SJCRH30 (cell line): ENCODE measurements at regions not wholly inside any gene's neighbourhood (a gene's known extent, or its start where the extent isn't known, plus 50 kb on each side); places are given as distances from the start of the nearest gene placed in this dataset.

Source experiments
- DNase-seq, 2 experiments: peaks; one replicate each; pipeline ENCODE4 v3.0.0-alpha.2; 2015 to 2020
- H3K27ac ChIP-seq: fragments of 250-450 bp; sonication (Bioruptor Pico); 2 replicates; pipeline ENCODE4 v1.5.1; 2020; ENCODE audit warnings: mild to moderate bottlenecking, moderate library complexity
- H3K27me3 ChIP-seq: fragments of 250-450 bp; sonication (Bioruptor Pico); 2 replicates; pipeline ENCODE4 v1.5.1; 2020; ENCODE audit warnings: mild to moderate bottlenecking, moderate library complexity
- H3K36me3 ChIP-seq: fragments of 250-450 bp; sonication (Bioruptor Pico); 2 replicates; pipeline ENCODE4 v1.5.1; 2020; ENCODE audit warnings: mild to moderate bottlenecking, moderate library complexity
- H3K4me1 ChIP-seq: fragments of 250-450 bp; sonication (Bioruptor Pico); 2 replicates; pipeline ENCODE4 v1.5.1; 2020; ENCODE audit warnings: mild to moderate bottlenecking, moderate library complexity
- H3K4me3 ChIP-seq: fragments of 250-450 bp; sonication (Bioruptor Pico); 2 replicates; pipeline ENCODE4 v1.5.1; 2020; ENCODE audit warnings: mild to moderate bottlenecking, moderate library complexity
- H3K9me3 ChIP-seq: fragments of 250-450 bp; sonication (Bioruptor Pico); replicated peaks from 2 replicates; pipeline ENCODE4 v1.5.1; 2020; ENCODE audit warnings: mild to moderate bottlenecking, moderate library complexity

GRCh38 chr3:152556731-152557254 lies 278.1 kb upstream of the P2RY1 start:
- H3K4me3 ChIP-seq: no peak overlapping the region
- H3K4me1 ChIP-seq: no peaks in the 10 kb centered on the region
- no peaks in the 10 kb centered on the region for H3K36me3 ChIP-seq
- no peak for DNase-seq
- H3K27me3 ChIP-seq: no peaks in the 10 kb centered on the region
- no peak overlapping the region for H3K27ac ChIP-seq
- H3K9me3 ChIP-seq: no peaks in the 10 kb centered on the region

- Histone ChIP-seq H3K4me3 (no peak overlapping the region), H3K27ac (no peak overlapping the region), H3K27me3 (no peaks in the 10 kb centered on the region), H3K4me1 (no peaks in the 10 kb centered on the region), H3K36me3 (no peaks in the 10 kb centered on the region), H3K9me3 (no peaks in the 10 kb centered on the region)
- DNase-seq: no peak
Observed at GRCh38 chr3:152557302-152557999, 277.5 kb upstream of the P2RY1 start.

- H3K4me3 ChIP-seq: no peak overlapping the region
- DNase-seq: no peak
- H3K36me3 ChIP-seq: no peaks in the 10 kb centered on the region
- no peaks in the 10 kb centered on the region for H3K9me3 ChIP-seq
- H3K4me1 ChIP-seq: no peaks in the 10 kb centered on the region
- no peak overlapping the region for H3K27ac ChIP-seq
- H3K27me3 ChIP-seq: no peaks in the 10 kb centered on the region
Observed at GRCh38 chr3:152558386-152558785, 276.5 kb upstream of the P2RY1 start.

DNA sequence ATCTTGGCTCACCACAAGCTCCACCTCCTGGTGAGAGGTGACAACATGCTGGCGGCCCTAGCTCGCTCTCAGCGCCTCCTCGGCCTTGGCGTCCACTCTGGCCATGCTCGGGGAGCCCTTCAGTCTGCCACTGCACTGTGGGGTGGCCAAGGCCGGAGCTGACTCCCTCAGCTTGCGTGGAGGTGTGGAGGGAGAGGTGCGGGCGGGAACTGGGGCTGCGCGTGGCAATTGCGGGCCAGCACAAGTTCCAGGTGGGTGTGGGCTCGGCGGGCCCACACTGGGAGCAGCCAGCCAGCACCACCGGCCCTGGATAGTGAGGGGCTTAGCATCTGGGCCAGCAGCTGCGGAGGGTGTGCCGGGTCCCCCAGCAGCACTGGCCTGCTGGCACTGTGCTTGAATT lies 275.7 kb upstream of the P2RY1 start:
- H3K27me3 ChIP-seq: no peaks in the 10 kb centered on the region
- peaks cover 3% of the 10 kb centered on the region; the same call in 1 of the 2 replicates for H3K4me1 ChIP-seq
- DNase-seq: no peak
- no peaks in the 10 kb centered on the region for H3K36me3 ChIP-seq
- H3K4me3 ChIP-seq: no peak overlapping the region
- no peak overlapping the region for H3K27ac ChIP-seq
- no peaks in the 10 kb centered on the region for H3K9me3 ChIP-seq

DNA sequence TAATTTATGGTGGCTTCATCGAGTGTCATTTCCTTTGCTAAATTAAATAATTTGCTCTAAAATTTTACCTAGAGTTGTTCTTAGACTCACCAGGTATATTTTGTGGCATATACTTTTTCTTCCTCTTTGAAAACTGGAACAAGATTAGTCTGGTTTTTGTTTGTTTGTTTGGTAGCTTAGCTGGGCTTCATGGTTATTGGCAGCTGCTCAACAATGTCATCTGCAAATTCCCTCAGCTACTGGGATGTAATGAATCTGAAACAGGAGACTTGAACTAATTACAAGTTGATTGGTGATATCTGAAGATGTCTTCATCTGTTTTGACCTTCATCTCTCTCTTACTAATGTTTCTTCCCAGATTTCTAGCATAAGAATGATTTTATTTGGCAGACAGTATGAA lies 270.5 kb upstream of the P2RY1 start:
- H3K4me3 ChIP-seq: no peak overlapping the region
- peak overlapping the region; percentile 22; the same call in 1 of the 2 replicates for H3K27ac ChIP-seq
- H3K36me3 ChIP-seq: no peaks in the 10 kb centered on the region
- peak; percentile 11 to 48 for DNase-seq
- H3K9me3 ChIP-seq: no peaks in the 10 kb centered on the region
- no peaks in the 10 kb centered on the region for H3K27me3 ChIP-seq
- peaks cover 11% of the 10 kb centered on the region; the same call in 1 of the 2 replicates for H3K4me1 ChIP-seq

DNA sequence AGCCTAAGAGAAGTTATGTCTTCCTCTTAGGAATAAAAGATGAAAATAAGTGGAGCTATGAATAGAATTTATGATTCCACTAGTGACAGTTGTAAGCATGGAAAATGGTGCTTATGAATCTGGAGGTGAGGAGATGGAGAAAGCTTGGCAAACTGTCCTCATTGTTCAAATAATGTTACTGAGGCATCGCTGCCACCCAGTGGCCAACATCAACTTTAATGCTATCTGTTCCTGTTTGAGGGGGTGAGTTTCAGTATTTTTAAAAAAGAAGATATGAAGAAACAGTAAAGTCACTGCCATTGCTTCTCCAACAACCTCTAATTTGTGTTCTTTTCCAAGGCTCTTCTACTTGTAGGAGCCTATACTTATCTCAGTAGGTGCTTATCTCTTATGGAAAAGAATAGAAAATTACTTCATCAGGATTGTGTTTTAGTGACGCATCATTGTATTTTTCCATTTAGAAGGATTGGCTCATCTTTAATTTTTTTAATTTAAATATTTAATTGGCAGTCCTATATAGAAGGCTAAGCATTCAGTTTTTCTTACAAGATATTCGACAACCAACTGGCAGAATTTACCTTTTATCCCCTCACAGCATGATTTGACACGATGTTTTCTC lies 260.4 kb upstream of the P2RY1 start:
- H3K4me3 ChIP-seq: no peak overlapping the region
- no peaks in the 10 kb centered on the region for H3K27me3 ChIP-seq
- H3K9me3 ChIP-seq: no peaks in the 10 kb centered on the region
- no peaks in the 10 kb centered on the region for H3K4me1 ChIP-seq
- peak; percentile 27 to 65 for DNase-seq
- H3K36me3 ChIP-seq: no peaks in the 10 kb centered on the region
- no peak overlapping the region for H3K27ac ChIP-seq

DNA sequence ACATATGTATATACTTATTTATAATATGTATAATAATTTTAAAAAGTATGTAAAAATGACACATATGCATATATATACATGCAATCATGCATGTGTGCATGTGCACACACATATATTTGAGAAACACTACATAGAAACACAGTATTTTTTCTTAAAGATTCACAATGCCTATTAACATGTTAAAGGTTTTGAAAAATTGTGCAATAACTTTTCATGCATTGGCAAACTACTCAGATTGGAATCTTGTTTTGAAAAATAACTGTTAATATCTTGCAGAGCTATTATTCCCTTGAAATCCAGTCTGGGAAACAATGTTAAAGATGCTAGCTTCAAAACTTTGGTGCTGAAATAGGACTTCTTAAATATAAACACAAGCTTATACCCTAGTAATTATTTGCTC lies 256.2 kb upstream of the P2RY1 start:
- H3K27me3 ChIP-seq: no peaks in the 10 kb centered on the region
- H3K4me1 ChIP-seq: peaks cover 5% of the 10 kb centered on the region; the same call in 1 of the 2 replicates
- H3K27ac ChIP-seq: no peak overlapping the region
- no peaks in the 10 kb centered on the region for H3K9me3 ChIP-seq
- H3K36me3 ChIP-seq: no peaks in the 10 kb centered on the region
- no peak overlapping the region for H3K4me3 ChIP-seq
- no peak for DNase-seq

DNA sequence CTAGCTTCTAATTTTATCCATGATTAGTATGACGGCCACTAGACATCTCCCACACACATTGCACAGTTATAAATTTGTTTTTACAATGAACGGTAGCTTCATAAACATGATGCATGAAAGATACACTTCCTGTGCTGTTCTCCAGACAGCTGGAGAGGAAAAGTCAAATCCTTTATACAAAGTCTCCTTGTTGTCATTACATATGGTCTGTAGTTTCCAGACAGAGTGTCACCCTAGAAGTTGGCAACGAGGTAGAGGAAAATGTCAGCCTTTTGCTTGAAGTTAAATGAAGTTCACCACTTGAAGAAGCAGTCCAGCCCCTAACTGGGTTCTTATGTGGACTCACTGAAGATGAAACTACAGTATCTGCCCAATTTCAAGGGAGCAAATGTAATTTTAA lies 253.0 kb upstream of the P2RY1 start:
- no peaks in the 10 kb centered on the region for H3K36me3 ChIP-seq
- DNase-seq: peak in 1 of 2 experiments; percentile 37
- no peak overlapping the region for H3K4me3 ChIP-seq
- no peak overlapping the region; the same call in 1 of the 2 replicates for H3K27ac ChIP-seq
- H3K27me3 ChIP-seq: no peaks in the 10 kb centered on the region
- peaks cover 5% of the 10 kb centered on the region; the same call in 1 of the 2 replicates for H3K4me1 ChIP-seq
- H3K9me3 ChIP-seq: no peaks in the 10 kb centered on the region

DNA sequence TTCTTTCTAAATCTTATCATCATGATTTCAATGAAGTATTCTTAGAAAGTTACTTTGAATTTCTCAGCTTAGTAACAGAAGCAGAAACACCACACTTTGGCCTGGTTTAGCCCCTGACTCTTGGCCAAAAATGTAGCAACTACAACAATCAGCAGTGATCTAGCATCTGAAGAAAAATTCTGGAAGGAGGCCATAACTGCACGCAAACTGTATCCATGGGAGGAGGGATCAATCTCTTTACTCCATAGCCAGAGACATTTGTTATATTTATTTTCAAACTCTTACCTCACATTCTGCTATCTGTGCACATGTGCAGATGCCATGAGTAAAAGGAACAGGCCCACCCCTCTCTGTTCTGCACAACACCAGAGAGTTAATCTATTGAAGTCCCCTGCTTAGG lies 251.0 kb upstream of the P2RY1 start:
- no peak overlapping the region for H3K27ac ChIP-seq
- no peaks in the 10 kb centered on the region for H3K36me3 ChIP-seq
- peaks cover 5% of the 10 kb centered on the region; the same call in 1 of the 2 replicates for H3K4me1 ChIP-seq
- no peaks in the 10 kb centered on the region for H3K9me3 ChIP-seq
- H3K27me3 ChIP-seq: no peaks in the 10 kb centered on the region
- DNase-seq: no peak
- no peak overlapping the region for H3K4me3 ChIP-seq

- no peaks in the 10 kb centered on the region for H3K36me3 ChIP-seq
- DNase-seq: no peak
Observed at GRCh38 chr3:152586974-152587373, 248.0 kb upstream of the P2RY1 start.

DNA sequence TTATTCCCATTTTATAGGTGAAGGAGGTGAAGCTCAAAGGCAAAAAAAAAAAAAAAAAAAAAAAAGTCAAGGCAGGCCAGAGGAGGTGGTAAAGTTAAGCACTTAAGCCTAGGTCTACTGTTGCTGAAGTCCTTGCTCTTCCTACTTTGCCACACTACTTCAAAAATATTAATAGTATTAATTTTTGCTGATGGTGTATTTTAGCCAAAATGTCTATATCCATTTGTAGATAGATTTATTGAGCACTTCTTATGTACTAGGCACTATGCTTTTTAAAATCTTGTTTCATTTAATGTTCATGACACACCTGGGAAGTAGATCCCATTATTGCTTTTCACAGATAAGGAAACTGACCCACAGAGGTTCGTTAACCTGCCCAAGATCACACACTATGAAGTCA lies 247.1 kb upstream of the P2RY1 start:
- no peaks in the 10 kb centered on the region for H3K4me1 ChIP-seq
- no peaks in the 10 kb centered on the region for H3K36me3 ChIP-seq
- H3K4me3 ChIP-seq: no peak overlapping the region
- no peak for DNase-seq
- no peaks in the 10 kb centered on the region for H3K27me3 ChIP-seq
- H3K9me3 ChIP-seq: no peaks in the 10 kb centered on the region
- H3K27ac ChIP-seq: no peak overlapping the region

More at GRCh38 chr3:152586974-152587373, 248.0 kb upstream of the P2RY1 start:
- Histone ChIP-seq H3K9me3 (no peaks in the 10 kb centered on the region), H3K4me3 (no peak overlapping the region), H3K27ac (no peak overlapping the region), H3K4me1 (peaks cover under 1% of the 10 kb centered on the region; the same call in 1 of the 2 replicates), H3K27me3 (no peaks in the 10 kb centered on the region)

- DNase-seq: no peak
Observed at GRCh38 chr3:152589644-152590043, 245.3 kb upstream of the P2RY1 start.

GRCh38 chr3:152591515-152591914 lies 243.4 kb upstream of the P2RY1 start:
- Histone ChIP-seq H3K27me3 (no peaks in the 10 kb centered on the region), H3K27ac (no peak overlapping the region), H3K4me3 (no peak overlapping the region), H3K4me1 (no peaks in the 10 kb centered on the region), H3K9me3 (no peaks in the 10 kb centered on the region), H3K36me3 (no peaks in the 10 kb centered on the region)
- DNase-seq: no peak

More at GRCh38 chr3:152589644-152590043, 245.3 kb upstream of the P2RY1 start:
- H3K27me3 ChIP-seq: no peaks in the 10 kb centered on the region
- H3K36me3 ChIP-seq: no peaks in the 10 kb centered on the region
- no peak overlapping the region for H3K4me3 ChIP-seq
- no peaks in the 10 kb centered on the region for H3K4me1 ChIP-seq
- no peaks in the 10 kb centered on the region for H3K9me3 ChIP-seq
- H3K27ac ChIP-seq: no peak overlapping the region

- Histone ChIP-seq H3K36me3 (no peaks in the 10 kb centered on the region), H3K4me3 (no peak overlapping the region), H3K9me3 (no peaks in the 10 kb centered on the region), H3K27me3 (no peaks in the 10 kb centered on the region), H3K27ac (no peak overlapping the region), H3K4me1 (no peaks in the 10 kb centered on the region)
- DNase-seq: no peak
Observed at GRCh38 chr3:152593242-152593641, 241.7 kb upstream of the P2RY1 start.

DNA sequence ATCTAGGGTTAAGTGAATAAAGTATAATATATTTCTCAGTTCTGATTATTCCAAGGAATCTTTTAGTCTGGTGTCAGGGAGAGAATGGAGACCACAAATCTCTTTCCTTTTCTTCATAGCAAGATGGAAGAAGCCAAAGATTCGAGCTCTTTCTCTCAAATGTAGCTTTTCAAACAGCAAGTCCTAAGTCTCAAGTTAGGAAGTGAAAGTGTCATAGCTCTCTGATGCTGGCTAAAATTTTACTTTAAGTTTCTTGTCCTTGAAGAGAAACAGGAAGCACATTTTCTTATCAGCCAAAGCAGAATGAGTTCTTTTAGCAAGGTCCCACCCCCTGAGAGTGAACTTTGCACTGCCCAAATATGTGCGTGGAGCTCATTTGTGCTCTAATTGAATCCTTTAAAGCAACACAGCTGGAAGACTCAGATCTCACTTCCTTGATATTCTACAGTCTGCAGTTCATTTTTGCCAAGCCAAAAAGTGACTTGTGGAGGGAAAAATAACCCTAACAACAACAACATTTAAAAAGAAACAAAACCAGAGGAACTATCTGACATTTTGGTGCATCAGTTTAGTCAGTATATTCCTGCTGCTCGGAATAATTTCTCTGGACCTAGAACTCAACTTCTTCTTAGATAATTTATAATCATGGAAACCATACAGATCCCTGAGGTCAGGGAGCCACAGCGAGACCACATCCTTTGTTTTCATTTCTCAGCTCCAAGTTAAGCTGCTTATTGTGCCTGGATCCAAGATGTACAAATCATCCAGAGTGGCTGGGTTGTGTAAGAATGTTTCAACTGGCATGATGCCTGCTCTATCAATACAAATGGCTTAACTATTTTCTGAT lies 238.7 kb upstream of the P2RY1 start:
- H3K4me1 ChIP-seq: no peaks in the 10 kb centered on the region
- peak in 1 of 2 experiments; percentile 7 for DNase-seq
- no peak overlapping the region for H3K4me3 ChIP-seq
- no peak overlapping the region for H3K27ac ChIP-seq
- no peaks in the 10 kb centered on the region for H3K27me3 ChIP-seq
- H3K9me3 ChIP-seq: no peaks in the 10 kb centered on the region
- no peaks in the 10 kb centered on the region for H3K36me3 ChIP-seq
